ENCODE measurements at regions not wholly inside any gene's neighbourhood (a gene's known extent, or its start where the extent isn't known, plus 50 kb on each side); places are given as distances from the start of the nearest gene placed in this dataset.

GRCh38 chr7:145605963-145606362, 510.6 kb upstream of the CNTNAP2 start:
- ChIA-PET POLR2A (ENCODE audit: unreplicated experiment) (no interaction called here), CTCF (no interaction called here)
- H3K9me3 ChIP-seq (ENCODE audit: control insufficient read depth, insufficient read depth, low read length), result peaks cover 2% of the 10 kb centered on the region; the same call in 1 of the 2 replicates
- H3K4me3 ChIP-seq (ENCODE audit: insufficient read depth, low read depth, low read length), result no peak overlapping the region
- in situ Hi-C loops (cut with MboI; ENCODE audit: low sequenced_read_pairs) (no loop called here), intact Hi-C loops (cut with micrococcal nuclease) (no loop called here), dilution Hi-C loops (cut with HindIII; ENCODE audit: low sequenced_read_pairs, unreplicated experiment) (no loop called here)
- no peak overlapping the region for H3K9ac ChIP-seq (ENCODE audit: low read depth, low read length)
- no peak overlapping the region for H3K14ac ChIP-seq (replicated peaks; ENCODE audit: low read depth, low read length)
- TF ChIP-seq SMC3 (IDR thresholded peaks at IDR 0.05; ENCODE audit: low read depth, low read length) (no peak), RFX5 (IDR thresholded peaks at IDR 0.05; ENCODE audit: low read depth, low read length) (no peak), MXI1 (IDR thresholded peaks at IDR 0.05; ENCODE audit: borderline replicate concordance, low read depth, low read length) (no peak), NFE2L2 (IDR thresholded peaks at IDR 0.05; ENCODE audit: low read depth, low read length) (no peak), MAZ (IDR thresholded peaks at IDR 0.05; ENCODE audit: borderline replicate concordance, low read depth, low read length) (no peak), BHLHE40 (IDR thresholded peaks at IDR 0.05; ENCODE audit: low read depth, low read length) (no peak), USF2 (IDR thresholded peaks at IDR 0.05; ENCODE audit: low read depth, low read length) (no peak), POLR2A (IDR thresholded peaks at IDR 0.05; ENCODE audit: low read depth, low read length) (no peak), RCOR1 (IDR thresholded peaks at IDR 0.05; ENCODE audit: insufficient replicate concordance, low read length) (no peak), CHD1 (IDR thresholded peaks at IDR 0.05; ENCODE audit: low read depth, low read length) (no peak), RAD21 (IDR thresholded peaks at IDR 0.05; ENCODE audit: low read length) (no peak), FOS (IDR thresholded peaks at IDR 0.05; ENCODE audit: low read depth, low read length) (no peak)
- TF ChIP-seq, protein P1, sequence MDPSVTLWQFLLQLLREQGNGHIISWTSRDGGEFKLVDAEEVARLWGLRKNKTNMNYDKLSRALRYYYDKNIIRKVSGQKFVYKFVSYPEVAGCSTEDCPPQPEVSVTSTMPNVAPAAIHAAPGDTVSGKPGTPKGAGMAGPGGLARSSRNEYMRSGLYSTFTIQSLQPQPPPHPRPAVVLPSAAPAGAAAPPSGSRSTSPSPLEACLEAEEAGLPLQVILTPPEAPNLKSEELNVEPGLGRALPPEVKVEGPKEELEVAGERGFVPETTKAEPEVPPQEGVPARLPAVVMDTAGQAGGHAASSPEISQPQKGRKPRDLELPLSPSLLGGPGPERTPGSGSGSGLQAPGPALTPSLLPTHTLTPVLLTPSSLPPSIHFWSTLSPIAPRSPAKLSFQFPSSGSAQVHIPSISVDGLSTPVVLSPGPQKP (IDR thresholded peaks at IDR 0.05; ENCODE audit: borderline replicate concordance, low read depth, low read length), result no peak
- TF ChIP-seq, protein P2, sequence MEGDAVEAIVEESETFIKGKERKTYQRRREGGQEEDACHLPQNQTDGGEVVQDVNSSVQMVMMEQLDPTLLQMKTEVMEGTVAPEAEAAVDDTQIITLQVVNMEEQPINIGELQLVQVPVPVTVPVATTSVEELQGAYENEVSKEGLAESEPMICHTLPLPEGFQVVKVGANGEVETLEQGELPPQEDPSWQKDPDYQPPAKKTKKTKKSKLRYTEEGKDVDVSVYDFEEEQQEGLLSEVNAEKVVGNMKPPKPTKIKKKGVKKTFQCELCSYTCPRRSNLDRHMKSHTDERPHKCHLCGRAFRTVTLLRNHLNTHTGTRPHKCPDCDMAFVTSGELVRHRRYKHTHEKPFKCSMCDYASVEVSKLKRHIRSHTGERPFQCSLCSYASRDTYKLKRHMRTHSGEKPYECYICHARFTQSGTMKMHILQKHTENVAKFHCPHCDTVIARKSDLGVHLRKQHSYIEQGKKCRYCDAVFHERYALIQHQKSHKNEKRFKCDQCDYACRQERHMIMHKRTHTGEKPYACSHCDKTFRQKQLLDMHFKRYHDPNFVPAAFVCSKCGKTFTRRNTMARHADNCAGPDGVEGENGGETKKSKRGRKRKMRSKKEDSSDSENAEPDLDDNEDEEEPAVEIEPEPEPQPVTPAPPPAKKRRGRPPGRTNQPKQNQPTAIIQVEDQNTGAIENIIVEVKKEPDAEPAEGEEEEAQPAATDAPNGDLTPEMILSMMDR (conservative IDR thresholded peaks at IDR 0.05; ENCODE audit: low read depth, low read length), result no peak
- no peaks in the 10 kb centered on the region for H3K79me1 ChIP-seq (ENCODE audit: low read depth in 1 of 2, low read length in 2 of 2)
- H2AFZ ChIP-seq (replicated peaks; ENCODE audit: low read length, poor library complexity), result no peak overlapping the region
- H3K27ac ChIP-seq (ENCODE audit: insufficient read depth, low read length), result no peak overlapping the region
- BruUV-seq (replicated peaks), result no TSS peak
- ATAC-seq (ENCODE audit: low read depth), result no peak
- H2AK5ac ChIP-seq (ENCODE audit: low read depth, low read length), result no peak overlapping the region
- H2BK20ac ChIP-seq (ENCODE audit: low read depth, low read length), result no peak overlapping the region
- H2BK15ac ChIP-seq (ENCODE audit: low read depth, low read length), result no peak overlapping the region
- no peaks in the 10 kb centered on the region for H3K36me3 ChIP-seq (ENCODE audit: control insufficient read depth, insufficient read depth, low read length)
- DNase-seq, result no peak
- H4K91ac ChIP-seq (ENCODE audit: insufficient read depth, low read depth, low read length), result no peak overlapping the region
- H4K8ac ChIP-seq (ENCODE audit: low read depth in 2 of 2, low read length in 2 of 2), result no peak overlapping the region
- no peak overlapping the region for H3K18ac ChIP-seq (ENCODE audit: low read depth, low read length)
- WGBS, 2 experiments (ENCODE audit: extremely low coverage in 2 of 2, insufficient read length in 1 of 2), result 60% methylated on average over 1 of the region's 5 CpGs; no CpG with 5 or more reads in 1 of the 2 experiments
- no peaks in the 10 kb centered on the region for H3K9me1 ChIP-seq (ENCODE audit: insufficient read depth, low read length)
- no peaks in the 10 kb centered on the region for H4K20me1 ChIP-seq (ENCODE audit: insufficient read depth, low read length)
- no peaks in the 10 kb centered on the region for H3K27me3 ChIP-seq (ENCODE audit: control insufficient read depth, insufficient read depth, low read length)
- H3K4ac ChIP-seq (ENCODE audit: low read depth, low read length), result no peak overlapping the region
- no peak overlapping the region for H3K4me2 ChIP-seq (ENCODE audit: low read depth, low read length)
- H2BK5ac ChIP-seq (ENCODE audit: low read depth, low read length, poor library complexity, severe bottlenecking), result no peak overlapping the region
- no peak overlapping the region for H3K23ac ChIP-seq (ENCODE audit: low read depth, low read length)
- H3K4me1 ChIP-seq (ENCODE audit: control insufficient read depth, insufficient read depth, low read length), result no peaks in the 10 kb centered on the region
- H4K5ac ChIP-seq (ENCODE audit: low read depth, low read length), result no peak overlapping the region
- no peak overlapping the region for H3K56ac ChIP-seq (ENCODE audit: extremely low read depth, insufficient read depth, low read length)
- no peak overlapping the region for H2AK9ac ChIP-seq (replicated peaks; ENCODE audit: low read depth, low read length, poor library complexity)
- no peak overlapping the region for H2BK120ac ChIP-seq (ENCODE audit: low read depth, low read length)

All from IMR-90 (cell line).